ENCODE measurements at regions not wholly inside any gene's neighbourhood (a gene's known extent, or its start where the extent isn't known, plus 50 kb on each side); places are given as distances from the start of the nearest gene placed in this dataset.
"Not testable (repeated sequence)": the region's sequence is repeated elsewhere in the genome, so short reads cannot be mapped to it uniquely, and the experiment has no call there.

DNA sequence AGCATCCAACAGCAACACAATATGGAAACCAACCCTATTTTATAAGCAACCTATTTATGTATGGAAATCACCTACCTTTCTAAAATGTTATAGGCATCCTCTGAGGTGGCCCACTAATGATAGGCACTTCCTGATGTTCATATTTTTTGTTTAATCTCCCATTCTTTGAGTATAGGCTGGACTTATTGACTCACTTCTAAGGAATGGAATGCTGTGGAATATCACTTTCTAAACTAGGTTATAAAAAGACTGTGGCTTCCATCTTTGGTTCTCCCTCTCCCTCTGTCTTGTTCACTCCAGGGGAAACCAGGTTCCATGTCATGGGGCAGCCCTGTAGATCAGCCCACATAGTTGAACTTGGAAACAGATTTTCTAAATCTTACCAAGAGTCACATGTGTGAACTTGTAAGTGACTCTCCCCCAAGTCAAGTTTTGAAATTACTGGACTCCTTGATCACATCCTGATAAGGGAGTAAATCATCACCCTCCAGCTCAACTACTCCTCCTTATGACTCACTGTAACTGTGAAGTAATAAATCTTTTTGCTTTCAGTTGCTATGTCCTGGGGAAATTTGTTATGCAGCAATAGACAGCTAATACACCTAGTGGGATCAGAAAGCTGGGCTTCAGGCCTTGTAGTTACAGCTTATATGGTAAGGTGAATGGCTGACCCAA is 133.6 kb upstream of the POMZP3 start:
- ATAC-seq (replicated peaks), result peak; percentile 70 to 88
- not testable (repeated sequence) for H3K4me1 Mint-ChIP-seq, H3K36me3 Mint-ChIP-seq, DNase-seq, H3K9me3 Mint-ChIP-seq, H3K27ac Mint-ChIP-seq, H3K4me3 Mint-ChIP-seq
- H3K27me3 Mint-ChIP-seq, result peaks cover 13 to 18% of the 10 kb centered on the region in 2 donors

DNA sequence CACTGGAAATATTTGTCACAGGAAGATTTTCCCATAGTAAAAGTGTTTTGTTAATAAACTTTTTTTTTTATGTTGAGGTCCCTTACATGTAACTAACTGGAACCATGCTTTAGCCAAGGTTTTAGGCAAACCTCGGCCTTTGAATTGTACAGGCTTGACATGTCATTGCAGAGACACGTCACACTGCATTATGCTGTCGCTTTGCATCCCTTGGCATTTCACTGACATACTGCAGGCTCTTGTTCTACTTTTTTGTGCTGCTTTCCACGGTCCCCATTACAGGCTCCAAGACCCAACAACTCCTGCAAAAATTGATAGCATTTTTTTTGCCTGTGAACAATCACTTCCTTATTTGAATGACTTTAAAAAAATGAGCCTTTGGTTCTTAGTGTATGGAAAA is 112.5 kb upstream of the POMZP3 start:
- not testable (repeated sequence) for H3K4me1 Mint-ChIP-seq; H3K27me3 Mint-ChIP-seq; H3K27ac Mint-ChIP-seq; H3K36me3 Mint-ChIP-seq; H3K9me3 Mint-ChIP-seq; DNase-seq; H3K4me3 Mint-ChIP-seq; ATAC-seq (replicated peaks)

DNA sequence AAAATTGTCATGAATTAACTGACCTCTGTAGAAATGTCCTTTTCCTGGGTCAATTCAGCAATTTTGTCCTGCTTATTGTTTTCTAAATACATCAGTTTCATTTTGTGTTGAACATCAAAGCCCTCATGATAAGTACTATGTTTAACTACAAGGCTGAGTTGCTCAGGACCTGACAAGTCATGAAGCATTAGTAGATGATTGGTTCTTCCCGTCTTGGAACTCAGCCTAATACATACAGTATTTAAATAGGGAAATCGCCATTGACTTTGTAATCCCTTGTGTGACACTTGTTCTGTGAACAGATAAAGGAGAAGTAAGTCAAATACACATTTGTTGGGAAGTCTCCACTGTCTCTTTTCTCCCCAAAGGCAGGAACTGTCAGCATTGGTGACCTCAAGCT is 109.6 kb upstream of the POMZP3 start:
- not testable (repeated sequence) for H3K27me3 Mint-ChIP-seq; H3K9me3 Mint-ChIP-seq; ATAC-seq (replicated peaks); H3K4me3 Mint-ChIP-seq; H3K36me3 Mint-ChIP-seq; H3K4me1 Mint-ChIP-seq; DNase-seq; H3K27ac Mint-ChIP-seq

DNA sequence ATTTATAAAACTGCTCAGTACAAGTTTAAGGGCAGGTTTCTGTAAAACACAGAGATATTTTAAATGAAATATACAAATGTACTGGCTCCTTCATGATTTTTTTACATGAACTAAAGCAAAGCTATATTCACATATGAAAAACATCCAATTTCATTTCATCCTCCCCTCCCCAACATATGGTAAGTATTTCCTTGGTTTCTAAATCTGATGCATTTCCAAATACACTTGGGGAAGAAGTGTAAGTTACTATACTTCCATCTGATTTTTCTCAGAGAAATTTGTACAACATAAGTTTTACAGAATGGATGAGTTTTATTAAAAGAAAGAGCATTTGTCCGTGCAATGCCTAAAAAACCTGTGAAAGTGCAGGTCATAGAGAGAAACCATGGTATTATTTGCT is 109.0 kb upstream of the POMZP3 start:
- not testable (repeated sequence) for H3K27ac Mint-ChIP-seq; H3K9me3 Mint-ChIP-seq; H3K4me1 Mint-ChIP-seq; H3K4me3 Mint-ChIP-seq; DNase-seq; H3K36me3 Mint-ChIP-seq; H3K27me3 Mint-ChIP-seq; ATAC-seq (replicated peaks)

DNA sequence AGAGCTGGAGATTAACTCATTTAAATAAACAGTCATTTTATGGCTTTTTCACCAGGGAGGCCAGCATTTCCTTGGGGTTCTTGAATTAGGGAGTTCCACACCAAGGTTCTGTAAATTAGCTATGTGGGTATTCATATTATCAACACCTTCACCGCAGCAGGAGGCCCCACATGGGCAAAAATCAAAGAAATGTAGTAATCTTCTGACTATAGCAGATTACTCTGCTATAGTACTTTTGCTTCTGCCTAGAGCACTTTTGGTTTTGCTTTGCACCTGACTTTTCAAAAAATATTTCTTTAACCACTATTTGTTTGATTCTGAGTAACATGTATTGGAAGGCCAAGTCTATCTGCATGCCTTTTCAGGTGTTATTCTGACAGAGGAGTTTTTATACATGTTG is 108.6 kb upstream of the POMZP3 start:
- H3K27ac Mint-ChIP-seq; DNase-seq; H3K4me1 Mint-ChIP-seq; H3K9me3 Mint-ChIP-seq; H3K27me3 Mint-ChIP-seq; ATAC-seq (replicated peaks); H3K4me3 Mint-ChIP-seq; H3K36me3 Mint-ChIP-seq: not testable (repeated sequence)

DNA sequence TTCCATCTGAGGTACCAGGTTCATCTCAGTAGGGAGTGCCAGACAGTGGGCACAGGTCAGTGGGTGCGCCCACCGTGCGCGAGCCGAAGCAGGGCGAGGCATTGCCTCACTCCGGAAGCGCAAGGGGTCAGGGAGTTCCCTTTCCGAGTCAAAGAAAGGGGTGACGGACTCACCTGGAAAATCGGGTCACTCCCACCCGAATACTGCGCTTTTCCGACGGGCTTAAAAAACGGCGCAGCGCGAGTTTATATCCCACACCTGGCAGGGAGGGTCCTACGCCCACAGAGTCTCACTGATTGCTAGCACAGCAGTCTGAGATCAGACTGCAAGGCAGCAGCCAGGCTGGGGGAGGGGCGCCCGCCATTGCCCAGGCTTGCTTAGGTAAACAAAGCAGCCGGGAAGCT is 101.5 kb upstream of the POMZP3 start:
- not testable (repeated sequence) for H3K4me3 Mint-ChIP-seq

DNA sequence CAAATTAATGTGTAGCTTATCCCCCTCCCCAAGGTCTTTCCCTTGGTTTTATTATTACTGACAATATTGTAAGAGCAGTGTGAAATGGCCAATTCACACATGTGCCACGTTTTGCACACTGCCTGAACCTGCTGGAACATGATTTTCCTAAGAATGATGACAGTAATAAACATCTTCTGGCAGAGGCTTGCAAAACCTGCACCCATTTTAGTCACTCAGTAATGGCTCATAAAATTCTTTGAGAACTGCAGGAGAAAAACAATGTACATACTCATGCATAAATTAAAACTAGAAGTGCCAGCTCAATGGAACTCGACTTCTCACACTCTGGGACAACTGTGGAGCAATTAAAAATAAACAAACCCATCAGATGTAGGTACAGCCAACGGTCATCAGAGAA is 96.8 kb upstream of the POMZP3 start:
- H3K27me3 Mint-ChIP-seq, result peaks cover 0 to 20% of the 10 kb centered on the region in 2 donors
- not testable (repeated sequence) for H3K9me3 Mint-ChIP-seq; DNase-seq; H3K4me1 Mint-ChIP-seq; H3K36me3 Mint-ChIP-seq; H3K4me3 Mint-ChIP-seq; ATAC-seq (replicated peaks); H3K27ac Mint-ChIP-seq

More for the DNA sequence above, 101.5 kb upstream of the POMZP3 start:
- H3K27me3 Mint-ChIP-seq, result peaks cover 0 to 11% of the 10 kb centered on the region in 2 donors
- H3K9me3 Mint-ChIP-seq; H3K27ac Mint-ChIP-seq; DNase-seq; H3K4me1 Mint-ChIP-seq; ATAC-seq (replicated peaks); H3K36me3 Mint-ChIP-seq: not testable (repeated sequence)

DNA sequence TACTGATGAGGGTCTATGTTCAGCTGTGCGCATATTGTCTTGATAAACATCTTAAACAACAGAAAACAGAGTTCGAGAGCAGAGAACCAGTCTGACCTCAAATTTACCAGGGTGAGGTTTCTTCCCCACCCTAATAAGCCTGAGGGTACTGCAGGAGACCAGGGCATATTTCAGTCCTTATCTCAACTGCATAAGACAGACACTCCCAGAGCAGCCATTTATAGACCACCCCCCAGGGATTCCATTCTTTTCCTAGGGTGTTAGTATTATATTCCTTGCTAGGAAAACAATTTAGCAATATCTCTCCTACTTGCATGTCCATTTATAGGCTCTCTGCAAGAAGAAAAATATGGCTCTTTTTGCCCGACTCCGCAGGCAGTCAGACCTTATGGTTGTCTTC is 89.5 kb upstream of the POMZP3 start:
- DNase-seq; H3K4me3 Mint-ChIP-seq; H3K36me3 Mint-ChIP-seq; H3K27ac Mint-ChIP-seq; ATAC-seq (replicated peaks); H3K4me1 Mint-ChIP-seq; H3K9me3 Mint-ChIP-seq; H3K27me3 Mint-ChIP-seq: not testable (repeated sequence)

DNA sequence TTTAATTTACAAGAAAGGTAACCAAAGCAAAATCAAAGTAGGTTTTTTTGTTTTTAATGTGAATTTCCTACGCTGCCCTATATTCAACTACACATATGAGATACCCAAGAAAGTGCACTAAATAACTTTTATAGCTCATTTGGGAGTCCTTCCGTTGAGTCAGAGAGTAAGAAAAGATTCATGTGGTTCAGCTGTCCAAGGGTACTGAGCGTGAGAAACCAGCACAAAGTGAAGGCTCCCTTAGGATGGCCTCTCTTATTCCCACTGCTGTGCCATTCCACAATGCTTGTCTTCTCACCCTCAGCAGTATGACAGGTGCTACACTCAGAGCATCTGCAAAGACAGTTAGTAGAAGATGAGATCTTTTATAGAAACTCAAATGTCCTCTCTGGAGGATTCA is 85.8 kb upstream of the POMZP3 start:
- not testable (repeated sequence) for DNase-seq; H3K4me3 Mint-ChIP-seq; ATAC-seq (replicated peaks); H3K36me3 Mint-ChIP-seq; H3K27ac Mint-ChIP-seq; H3K9me3 Mint-ChIP-seq; H3K4me1 Mint-ChIP-seq; H3K27me3 Mint-ChIP-seq

DNA sequence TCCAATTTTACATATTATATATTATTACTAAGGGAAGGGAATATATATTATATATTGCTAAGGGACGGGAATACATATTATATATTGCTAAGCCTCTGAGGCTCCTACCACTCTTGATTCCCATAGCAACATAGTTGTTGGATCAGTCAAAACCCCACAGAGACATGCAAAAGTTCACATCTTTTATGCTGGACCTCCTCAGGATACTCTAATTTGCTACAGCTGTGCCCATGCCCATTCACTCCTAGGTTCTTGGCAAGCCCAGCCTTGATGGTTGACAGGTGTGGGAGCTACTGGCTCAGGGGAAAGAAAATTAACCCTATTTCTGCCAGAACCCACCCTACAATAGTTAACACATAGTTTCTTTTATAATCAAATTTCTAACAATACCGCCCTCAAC is 84.6 kb upstream of the POMZP3 start:
- H3K27me3 Mint-ChIP-seq; DNase-seq; H3K27ac Mint-ChIP-seq; H3K4me1 Mint-ChIP-seq; H3K4me3 Mint-ChIP-seq; H3K36me3 Mint-ChIP-seq; ATAC-seq (replicated peaks): not testable (repeated sequence)
- H3K9me3 Mint-ChIP-seq, result peaks cover 5 to 11% of the 10 kb centered on the region in 2 donors

DNA sequence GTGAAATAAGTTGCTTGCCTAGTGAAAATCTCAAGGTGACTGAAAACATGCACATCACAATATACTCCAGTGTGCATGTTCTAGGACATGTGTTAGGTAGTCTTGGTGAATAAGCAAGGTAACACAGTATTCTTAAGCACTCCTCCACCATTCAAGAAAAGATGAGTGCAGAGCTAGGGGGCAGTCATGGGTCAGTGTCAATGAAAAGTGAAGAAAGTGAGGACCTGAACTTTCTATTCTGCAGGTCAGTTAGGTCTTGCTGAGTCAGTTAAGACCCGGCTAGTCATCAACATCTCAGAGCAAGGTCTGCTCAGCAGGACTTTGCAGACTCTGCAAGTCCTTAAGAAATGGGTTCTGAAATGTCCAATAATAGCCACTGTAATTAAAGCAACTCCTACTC is 82.6 kb upstream of the POMZP3 start:
- not testable (repeated sequence) for DNase-seq; ATAC-seq (replicated peaks); H3K4me3 Mint-ChIP-seq; H3K36me3 Mint-ChIP-seq; H3K27ac Mint-ChIP-seq; H3K9me3 Mint-ChIP-seq; H3K27me3 Mint-ChIP-seq; H3K4me1 Mint-ChIP-seq

DNA sequence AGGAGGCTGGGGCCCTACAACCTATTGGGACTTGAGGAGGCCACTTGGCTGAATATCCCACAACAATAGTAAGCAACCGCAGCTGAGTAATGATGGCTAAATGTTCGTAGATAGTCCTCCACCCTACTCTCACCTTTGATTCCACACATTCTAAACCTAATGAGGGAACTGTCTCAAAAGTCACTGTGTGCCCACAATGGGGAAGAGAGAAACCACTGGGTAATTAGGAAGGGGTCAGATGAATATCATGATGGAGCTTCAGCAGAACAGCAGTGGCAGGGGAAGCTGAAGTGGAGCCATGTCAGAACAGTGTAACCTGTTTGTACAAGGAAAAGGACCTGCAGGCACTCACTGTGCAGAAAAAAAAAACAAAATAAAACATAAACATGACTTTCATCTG is 81.4 kb upstream of the POMZP3 start:
- H3K27me3 Mint-ChIP-seq, DNase-seq, H3K4me3 Mint-ChIP-seq, H3K9me3 Mint-ChIP-seq, H3K27ac Mint-ChIP-seq, H3K36me3 Mint-ChIP-seq, H3K4me1 Mint-ChIP-seq: not testable (repeated sequence)
- ATAC-seq (replicated peaks), result peak; percentile 76 to 77

DNA sequence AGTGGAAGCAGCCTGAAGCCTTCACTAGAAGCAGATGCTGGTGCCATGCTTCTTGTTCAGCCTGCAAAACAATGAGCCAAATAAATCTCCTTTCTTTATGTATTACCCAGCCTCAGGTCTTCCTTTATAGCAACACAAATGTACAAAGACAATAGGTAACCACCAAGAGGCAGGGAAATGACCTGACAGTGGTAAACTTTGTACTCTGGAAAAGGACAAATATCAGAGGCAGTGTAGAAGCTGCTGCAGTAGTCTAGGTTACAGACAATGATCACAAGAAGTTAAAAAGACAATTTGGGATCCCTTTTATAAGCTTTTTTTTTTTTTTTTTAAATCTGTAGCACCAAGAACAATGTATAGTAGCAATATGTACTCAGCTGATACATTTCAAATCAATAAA is 76.7 kb upstream of the POMZP3 start:
- not testable (repeated sequence) for H3K4me3 Mint-ChIP-seq; H3K27me3 Mint-ChIP-seq; DNase-seq; H3K4me1 Mint-ChIP-seq; H3K36me3 Mint-ChIP-seq; H3K27ac Mint-ChIP-seq; H3K9me3 Mint-ChIP-seq; ATAC-seq (replicated peaks)

DNA sequence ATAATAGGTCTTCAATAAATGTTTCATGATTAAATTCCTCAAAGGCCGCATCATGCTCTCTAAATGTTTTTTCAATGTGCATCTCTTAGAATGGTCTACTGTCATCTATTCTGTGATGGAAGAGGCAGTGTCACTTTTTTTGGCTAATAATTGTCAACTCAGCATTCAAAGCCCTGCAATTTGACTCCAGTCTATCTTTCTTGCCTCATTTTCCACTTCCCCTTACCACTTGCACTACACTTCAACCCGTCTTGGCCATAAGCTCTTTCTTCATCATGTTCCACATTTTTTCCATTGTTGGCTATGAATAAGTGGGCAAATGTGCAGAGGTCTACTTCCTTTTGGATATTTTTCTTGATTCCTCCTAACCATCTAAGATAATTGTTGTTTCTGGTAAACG is 59.2 kb upstream of the POMZP3 start:
- H3K36me3 Mint-ChIP-seq; ATAC-seq (replicated peaks); H3K27ac Mint-ChIP-seq; H3K9me3 Mint-ChIP-seq; DNase-seq; H3K4me1 Mint-ChIP-seq; H3K27me3 Mint-ChIP-seq; H3K4me3 Mint-ChIP-seq: not testable (repeated sequence)

DNA sequence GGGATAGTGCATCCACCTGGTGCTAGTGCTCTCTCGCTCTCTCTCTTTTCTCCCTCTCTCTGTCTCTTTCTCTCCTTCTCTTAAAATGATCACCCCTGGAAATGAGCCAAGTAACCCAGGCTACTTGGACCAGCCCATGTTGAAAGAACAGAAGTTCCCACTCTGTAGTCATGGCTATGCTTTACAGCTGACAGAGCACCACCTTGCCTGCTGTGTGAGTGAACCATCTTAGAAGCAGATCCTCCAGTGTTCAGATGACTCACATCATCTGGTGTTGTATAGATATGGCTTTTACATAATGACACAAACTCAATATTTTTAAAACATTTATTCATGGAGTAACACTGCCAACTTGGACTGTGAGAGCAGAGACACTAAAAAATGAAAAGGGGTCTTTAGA is 57.7 kb upstream of the POMZP3 start:
- not testable (repeated sequence) for H3K27me3 Mint-ChIP-seq; ATAC-seq (replicated peaks); H3K4me1 Mint-ChIP-seq; DNase-seq; H3K4me3 Mint-ChIP-seq; H3K36me3 Mint-ChIP-seq; H3K9me3 Mint-ChIP-seq; H3K27ac Mint-ChIP-seq

DNA sequence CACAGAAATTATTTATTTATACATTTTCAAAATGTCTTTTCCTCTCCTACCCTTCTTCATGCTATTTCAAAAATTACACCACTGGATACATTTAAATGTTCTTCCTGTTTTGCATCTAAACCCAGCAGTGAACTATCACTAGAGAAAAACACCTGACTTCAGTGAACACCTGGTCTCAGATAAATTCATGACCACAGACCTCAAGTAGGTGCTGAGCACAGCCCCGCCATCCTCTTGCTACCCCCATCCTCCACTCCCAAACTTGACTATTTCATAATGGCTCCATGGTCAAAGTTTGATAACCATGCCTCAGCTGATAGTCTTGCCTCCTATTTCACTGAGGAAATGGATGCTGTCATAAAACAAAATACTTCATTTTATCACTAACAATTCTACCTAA is 56.6 kb upstream of the POMZP3 start:
- H3K4me1 Mint-ChIP-seq; H3K27me3 Mint-ChIP-seq; H3K36me3 Mint-ChIP-seq; H3K27ac Mint-ChIP-seq; H3K9me3 Mint-ChIP-seq; DNase-seq; ATAC-seq (replicated peaks); H3K4me3 Mint-ChIP-seq: not testable (repeated sequence)

Data from stimulated activated naive B cell treated with anti-CD40 and anti-IgM and Interleukin-4, amounts not matched to agents 10 μg/mL and 1 μg/mL and 100 μg/mL, for 72 hours (primary cell).